Keratinocyte (primary cell): ENCODE measurements at regions not wholly inside any gene's neighbourhood (a gene's known extent, or its start where the extent isn't known, plus 50 kb on each side); places are given as distances from the start of the nearest gene placed in this dataset.
"Not testable (repeated sequence)": the region's sequence is repeated elsewhere in the genome, so short reads cannot be mapped to it uniquely, and the experiment has no call there.

Experiments used
- DNase-seq: peaks from one replicate; pipeline ENCODE4 v3.0.0-alpha.2; 2011; ENCODE audit warnings: low read depth, missing footprints, low spot score
- FAIRE-seq: peaks from 2 replicates; lab custom pipeline; 2011; peaks lifted over from hg19 to GRCh38; lab: Jason Lieb, UNC
- H2AFZ ChIP-seq: 2 replicates; pipeline ENCODE4 v1.6.0; 2012; ENCODE audit warnings: low read length, control low read depth, inconsistent platforms; ENCODE audit not compliant: control insufficient read depth
- H3K27ac ChIP-seq: 2 replicates; pipeline ENCODE4 v1.5.1; 2011; ENCODE audit warnings: low read length; ENCODE audit not compliant: control insufficient read depth, insufficient read depth
- H3K27me3 ChIP-seq: 3 replicates; pipeline ENCODE4 v1.6.0; 2011; ENCODE audit warnings: low read length; ENCODE audit not compliant: control insufficient read depth, insufficient read depth; ENCODE audit errors: extremely low read depth
- H3K36me3 ChIP-seq, 2 experiments: 2 replicates in 1 of 2; 3 replicates in 1 of 2; pipeline ENCODE4 v1.5.1; 2011; ENCODE audit warnings: low read length in 2 of 2, mild to moderate bottlenecking in 1 of 2; ENCODE audit not compliant: control insufficient read depth in 2 of 2, insufficient read depth in 2 of 2; ENCODE audit errors: extremely low read depth in 1 of 2
- H3K4me1 ChIP-seq: 3 replicates; pipeline ENCODE4 v1.5.1; 2011; ENCODE audit warnings: low read length; ENCODE audit not compliant: control insufficient read depth, insufficient read depth; ENCODE audit errors: extremely low read depth
- H3K4me2 ChIP-seq: 3 replicates; pipeline ENCODE4 v1.6.0; 2011; ENCODE audit warnings: low read depth, low read length; ENCODE audit not compliant: control insufficient read depth, insufficient read depth; ENCODE audit errors: extremely low read depth
- H3K4me3 ChIP-seq, 3 experiments: fragments of 200-600 bp in 1 of 3; sonication (generic) in 1 of 3; 2 replicates in 2 of 3; 3 replicates in 1 of 3; pipeline ENCODE4 v1.5.1; 2011 to 2016; ENCODE audit warnings: low read length in 3 of 3, mild to moderate bottlenecking in 3 of 3, control low read depth in 2 of 3, inconsistent platforms in 1 of 3, low read depth in 1 of 3, mixed read lengths in 1 of 3, mixed run types in 1 of 3, moderate library complexity in 1 of 3; ENCODE audit not compliant: control insufficient read depth in 2 of 3, insufficient read depth in 2 of 3; ENCODE audit errors: extremely low read depth in 1 of 3
- H3K79me2 ChIP-seq: 2 replicates; pipeline ENCODE4 v1.6.0; 2012; ENCODE audit warnings: low read length; ENCODE audit not compliant: control insufficient read depth, insufficient read depth
- H3K9ac ChIP-seq: 3 replicates; pipeline ENCODE4 v1.6.0; 2011; ENCODE audit warnings: low read length; ENCODE audit not compliant: control insufficient read depth, insufficient read depth; ENCODE audit errors: extremely low read depth
- H3K9me1 ChIP-seq: 3 replicates; pipeline ENCODE4 v1.6.0; 2011; ENCODE audit warnings: low read length; ENCODE audit not compliant: control insufficient read depth, insufficient read depth; ENCODE audit errors: extremely low read depth
- H3K9me3 ChIP-seq: 2 replicates; pipeline ENCODE4 v1.5.1; 2012; ENCODE audit warnings: low read depth, low read length; ENCODE audit not compliant: control insufficient read depth
- H4K20me1 ChIP-seq: 3 replicates; pipeline ENCODE4 v1.6.0; 2011; ENCODE audit warnings: low read length; ENCODE audit not compliant: control insufficient read depth, insufficient read depth; ENCODE audit errors: extremely low read depth
- CTCF ChIP-seq, 3 experiments: IDR thresholded peaks in 1 of 3; conservative IDR thresholded peaks in 1 of 3; optimal IDR thresholded peaks in 1 of 3; 2 replicates in 2 of 3; 3 replicates in 1 of 3; pipeline versions ENCODE3 to v1.5.1; 2011; ENCODE audit warnings: low read length in 3 of 3, mild to moderate bottlenecking in 3 of 3, moderate library complexity in 2 of 3, control low read depth in 1 of 3, inconsistent platforms in 1 of 3; ENCODE audit not compliant: insufficient read depth in 2 of 3; ENCODE audit errors: extremely low read depth in 1 of 3
- dilution Hi-C: fragments of 300-500 bp; cut with MboI; formaldehyde crosslinking; loops from one replicate; pipeline ENCODE4 v1.7.0; 2020; ENCODE audit warnings: low sequenced_read_pairs; ENCODE audit not compliant: extremely low pct_ligation_motif_present

- H4K20me1 ChIP-seq, H3K27ac ChIP-seq, H3K27me3 ChIP-seq, H2AFZ ChIP-seq, H3K4me1 ChIP-seq, H3K9ac ChIP-seq, H3K79me2 ChIP-seq, FAIRE-seq, H3K9me3 ChIP-seq, H3K4me3 ChIP-seq, H3K9me1 ChIP-seq, dilution Hi-C loops, H3K4me2 ChIP-seq, H3K36me3 ChIP-seq, DNase-seq: not testable (repeated sequence)
Observed at GRCh38 chr4:9001153-9001552, 129.5 kb upstream of the HMX1 start.

- H3K4me1 ChIP-seq, H3K9ac ChIP-seq, H3K79me2 ChIP-seq, H3K36me3 ChIP-seq, H3K4me3 ChIP-seq, H3K27me3 ChIP-seq, H3K27ac ChIP-seq, H4K20me1 ChIP-seq, dilution Hi-C loops, DNase-seq, H3K9me1 ChIP-seq, FAIRE-seq, H3K9me3 ChIP-seq: not testable (repeated sequence)
- TF ChIP-seq CTCF (optimal IDR thresholded peaks at IDR 0.05 in 1 of 3, IDR thresholded peaks at IDR 0.05 in 1 of 3, conservative IDR thresholded peaks at IDR 0.05 in 1 of 3; ENCODE audit: extremely low read depth in 1 of 3, insufficient read depth in 2 of 3, low read length in 3 of 3), result peak in 2 of 3 experiments; percentile 54
- Histone ChIP-seq H3K4me2 (peak overlapping the region; percentile 51), H2AFZ (peak overlapping the region; percentile 68)
Observed at GRCh38 chr4:9000505-9001001, 128.9 kb upstream of the HMX1 start.

GRCh38 chr4:8992981-8993380, 121.3 kb upstream of the HMX1 start:
- FAIRE-seq, result not testable (repeated sequence)

GRCh38 chr4:8991449-8991848, 119.8 kb upstream of the HMX1 start:
- FAIRE-seq, H3K9me3 ChIP-seq, H2AFZ ChIP-seq, DNase-seq, H3K27ac ChIP-seq, H4K20me1 ChIP-seq, H3K4me3 ChIP-seq, H3K4me1 ChIP-seq, H3K79me2 ChIP-seq, H3K9me1 ChIP-seq, dilution Hi-C loops, H3K9ac ChIP-seq, H3K4me2 ChIP-seq, H3K27me3 ChIP-seq, H3K36me3 ChIP-seq: not testable (repeated sequence)

More at GRCh38 chr4:8992981-8993380, 121.3 kb upstream of the HMX1 start:
- H2AFZ ChIP-seq, H3K27me3 ChIP-seq, H3K4me3 ChIP-seq, H3K27ac ChIP-seq, H4K20me1 ChIP-seq, dilution Hi-C loops, DNase-seq, H3K9me1 ChIP-seq, H3K9me3 ChIP-seq, H3K79me2 ChIP-seq, H3K4me2 ChIP-seq, H3K36me3 ChIP-seq, H3K9ac ChIP-seq, H3K4me1 ChIP-seq: not testable (repeated sequence)
